ENCODE measurements at regions not wholly inside any gene's neighbourhood (a gene's known extent, or its start where the extent isn't known, plus 50 kb on each side); places are given as distances from the start of the nearest gene placed in this dataset.
"Not testable (repeated sequence)": the region's sequence is repeated elsewhere in the genome, so short reads cannot be mapped to it uniquely, and the experiment has no call there.

- DNase-seq (ENCODE audit: low spot score): no peak
These were observed 641.5 kb downstream of the GABRG1 start for GRCh38 chr4:45482346-45482745.

- no peak for DNase-seq (ENCODE audit: low spot score)
These were observed 646.5 kb downstream of the GABRG1 start for GRCh38 chr4:45477311-45477733.

GRCh38 chr4:45475548-45475947, 648.3 kb downstream of the GABRG1 start:
- DNase-seq (ENCODE audit: low spot score): no peak

GRCh38 chr4:45472490-45472889, 651.4 kb downstream of the GABRG1 start:
- no peak for DNase-seq (ENCODE audit: low spot score)

- no peak for DNase-seq (ENCODE audit: low spot score)
These were observed 652.5 kb downstream of the GABRG1 start for GRCh38 chr4:45471335-45471734.

GRCh38 chr4:45467157-45467556, 656.7 kb downstream of the GABRG1 start:
- no peak for DNase-seq (ENCODE audit: low spot score)

GRCh38 chr4:45460157-45460556, 663.7 kb downstream of the GABRG1 start:
- DNase-seq (ENCODE audit: low spot score): not testable (repeated sequence)

GRCh38 chr4:45455217-45455616, 668.6 kb downstream of the GABRG1 start:
- no peak for DNase-seq (ENCODE audit: low spot score)

GRCh38 chr4:45453258-45453853, 670.5 kb downstream of the GABRG1 start:
- DNase-seq (ENCODE audit: low spot score): peak; percentile 4

GRCh38 chr4:45442466-45442865, 681.4 kb downstream of the GABRG1 start:
- DNase-seq (ENCODE audit: low spot score): no peak

GRCh38 chr4:45438047-45438446, 685.8 kb downstream of the GABRG1 start:
- no peak for DNase-seq (ENCODE audit: low spot score)

- DNase-seq (ENCODE audit: low spot score): no peak
These were observed 686.5 kb downstream of the GABRG1 start for GRCh38 chr4:45437381-45437780.

GRCh38 chr4:45425135-45425534, 698.7 kb downstream of the GABRG1 start:
- DNase-seq (ENCODE audit: low spot score): no peak

GRCh38 chr4:45423896-45424295, 697.5 kb upstream of the GNPDA2 start:
- no peak for DNase-seq (ENCODE audit: low spot score)

- not testable (repeated sequence) for DNase-seq (ENCODE audit: low spot score)
These were observed 693.8 kb upstream of the GNPDA2 start for GRCh38 chr4:45420091-45420674.

- DNase-seq (ENCODE audit: low spot score): no peak
These were observed 684.4 kb upstream of the GNPDA2 start for GRCh38 chr4:45410701-45411210.

GRCh38 chr4:45409536-45409935, 683.2 kb upstream of the GNPDA2 start:
- no peak for DNase-seq (ENCODE audit: low spot score)

GRCh38 chr4:45408996-45409395, 682.6 kb upstream of the GNPDA2 start:
- no peak for DNase-seq (ENCODE audit: low spot score)

- DNase-seq (ENCODE audit: low spot score): no peak
These were observed 672.8 kb upstream of the GNPDA2 start for GRCh38 chr4:45399116-45399515.

- DNase-seq (ENCODE audit: low spot score): no peak
These were observed 659.0 kb upstream of the GNPDA2 start for GRCh38 chr4:45385306-45385705.

GRCh38 chr4:45370408-45370807, 644.1 kb upstream of the GNPDA2 start:
- no peak for DNase-seq (ENCODE audit: low spot score)

- no peak for DNase-seq (ENCODE audit: low spot score)
These were observed 642.5 kb upstream of the GNPDA2 start for GRCh38 chr4:45368832-45369231.

- no peak for DNase-seq (ENCODE audit: low spot score)
These were observed 637.6 kb upstream of the GNPDA2 start for GRCh38 chr4:45363931-45364330.

Measured in activated CD4-positive, alpha-beta T cell treated with anti-CD3 and anti-CD28 coated beads, Interleukin-2, Interleukin-4, amounts not matched to agents 100 ng/mL and 50 ng/mL, durations not matched to agents 16 hours and 8 hours (primary cell).